ENCODE measurements at regions not wholly inside any gene's neighbourhood (a gene's known extent, or its start where the extent isn't known, plus 50 kb on each side); places are given as distances from the start of the nearest gene placed in this dataset.

DNA sequence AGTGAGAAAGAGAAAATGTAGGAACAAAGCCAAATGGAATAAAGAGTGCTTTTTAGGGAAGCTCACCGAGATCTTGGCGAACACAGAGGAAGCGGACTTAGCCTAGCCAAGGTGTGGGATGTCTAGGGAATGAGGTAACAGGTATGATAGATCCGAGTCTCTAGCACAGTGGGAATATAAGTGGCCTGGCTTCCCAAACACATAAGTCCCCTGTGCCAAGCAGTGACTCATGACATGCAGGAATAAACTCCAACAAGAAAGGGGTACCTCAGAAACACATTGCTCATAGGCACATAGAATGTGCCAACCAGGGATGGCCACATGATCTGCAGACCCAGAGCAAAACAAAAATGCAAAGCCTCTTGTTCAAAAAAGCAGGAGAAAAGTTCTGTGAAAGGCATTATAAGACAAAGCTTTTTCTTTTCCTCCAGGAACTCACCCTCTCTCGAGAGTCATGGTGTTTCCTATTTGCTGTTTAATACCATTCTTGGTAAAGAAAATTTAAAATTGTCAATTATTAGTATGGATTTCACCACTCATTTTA is 542.5 kb downstream of the GATA3 start:
- Histone ChIP-seq H3K4me1 (ENCODE audit: control insufficient read depth in 1 of 2, insufficient read depth in 2 of 2, low read length in 2 of 2) (no peaks in the 10 kb centered on the region), H3K4me3 (replicated peaks in 1 of 2; ENCODE audit: low read depth in 1 of 2, low read length in 2 of 2) (no peak overlapping the region), H4K20me1 (ENCODE audit: insufficient read depth) (no peaks in the 10 kb centered on the region), H3K79me2 (ENCODE audit: insufficient read depth, low read length) (no peaks in the 10 kb centered on the region), H3K27ac (ENCODE audit: low read depth, low read length) (no peak overlapping the region), H3K9me2 (ENCODE audit: insufficient read depth) (no peaks in the 10 kb centered on the region), H2AFZ (ENCODE audit: low read depth, low read length, poor library complexity, severe bottlenecking) (no peak overlapping the region), H3K4me2 (ENCODE audit: low read length) (no peak overlapping the region), H3K36me3 (ENCODE audit: control insufficient read depth in 1 of 2, insufficient read depth in 2 of 2, low read length in 2 of 2) (no peaks in the 10 kb centered on the region), H3K9ac (ENCODE audit: low read length) (no peak overlapping the region), H3K27me3 (ENCODE audit: insufficient read depth, low read length) (no peaks in the 10 kb centered on the region), H3K9me3 (ENCODE audit: control insufficient read depth in 1 of 2, insufficient read depth in 1 of 2, low read depth in 1 of 2, low read length in 2 of 2) (peaks cover 6 to 19% of the 10 kb centered on the region in 2 experiments; a peak in 2 of 4 replicates)
- CTCF ChIA-PET = interaction anchor here (0.6 kb wide), 1 partner anchor 144 kb away, joined by 3 read pairs; no protein-coding TSS in a partner anchor
- POLR2A ChIA-PET = no interaction called here
- no peak for ATAC-seq
- BruUV-seq (replicated peaks) = no TSS peak
- intact Hi-C loops (cut with micrococcal nuclease) = no loop called here
- RAD21 ChIA-PET (ENCODE audit: low non-redundant PET in 1 of 2, low total read pairs in 2 of 2, uncharacterized antibody in 2 of 2, unreplicated experiment in 2 of 2) = no interaction called here
- no peak for TF ChIP-seq SP1 (IDR thresholded peaks at IDR 0.05; ENCODE audit: low read depth)
- no peak for TF ChIP-seq CBX3 (IDR thresholded peaks at IDR 0.05; ENCODE audit: low read depth)
- DNase-seq (ENCODE audit: low read depth, low spot score) = no peak

DNA sequence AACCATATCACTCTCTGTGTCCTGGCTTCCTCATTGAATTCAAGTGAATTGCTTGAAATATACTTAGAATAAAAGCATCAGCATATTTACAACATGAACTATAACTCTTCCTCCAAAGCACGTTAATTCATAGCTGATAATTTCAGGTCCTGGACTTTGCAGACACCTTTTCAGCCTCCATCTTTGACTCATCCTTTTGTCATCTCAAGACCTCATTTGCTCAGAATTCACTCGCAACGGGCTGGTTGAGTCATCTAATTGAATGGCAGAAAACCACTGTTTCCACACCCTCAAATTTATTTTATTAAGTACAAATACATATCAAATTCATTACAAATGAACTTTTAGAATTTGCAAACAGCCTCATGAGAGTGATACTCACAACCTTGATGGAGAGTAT is 545.7 kb downstream of the GATA3 start:
- ChIA-PET RAD21 (ENCODE audit: low non-redundant PET in 1 of 2, low total read pairs in 2 of 2, uncharacterized antibody in 2 of 2, unreplicated experiment in 2 of 2) (no interaction called here), POLR2A (no interaction called here), CTCF (no interaction called here)
- ATAC-seq (no peak), DNase-seq (ENCODE audit: low read depth, low spot score) (no peak)
- intact Hi-C loops (cut with micrococcal nuclease) = no loop called here
- TF ChIP-seq RAD21 (IDR thresholded peaks at IDR 0.05; ENCODE audit: low read depth) (no peak), REST (IDR thresholded peaks at IDR 0.05; ENCODE audit: low read depth) (no peak), TCF7L2 (IDR thresholded peaks at IDR 0.05; ENCODE audit: borderline replicate concordance, extremely low read depth, insufficient read depth, insufficient read length) (no peak), CTCF (IDR thresholded peaks at IDR 0.05 in 2 of 3, conservative IDR thresholded peaks at IDR 0.05 in 1 of 3; ENCODE audit: borderline replicate concordance in 1 of 3, insufficient read depth in 1 of 3, low read depth in 2 of 3, low read length in 2 of 3) (no peak), FOSL1 (IDR thresholded peaks at IDR 0.05; ENCODE audit: low read depth) (no peak), ZBTB33 (IDR thresholded peaks at IDR 0.05; ENCODE audit: extremely low read depth, insufficient replicate concordance, low read length) (no peak), JUND (IDR thresholded peaks at IDR 0.05) (no peak), EGR1 (IDR thresholded peaks at IDR 0.05; ENCODE audit: low read depth) (no peak)
- TF ChIP-seq, protein P1, sequence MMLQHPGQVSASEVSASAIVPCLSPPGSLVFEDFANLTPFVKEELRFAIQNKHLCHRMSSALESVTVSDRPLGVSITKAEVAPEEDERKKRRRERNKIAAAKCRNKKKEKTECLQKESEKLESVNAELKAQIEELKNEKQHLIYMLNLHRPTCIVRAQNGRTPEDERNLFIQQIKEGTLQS (IDR thresholded peaks at IDR 0.05) = no peak
- Histone ChIP-seq H3K36me3 (ENCODE audit: control insufficient read depth in 1 of 2, insufficient read depth in 2 of 2, low read length in 2 of 2) (no peaks in the 10 kb centered on the region), H2AFZ (ENCODE audit: low read depth, low read length, poor library complexity, severe bottlenecking) (no peak overlapping the region), H3K79me2 (ENCODE audit: insufficient read depth, low read length) (no peaks in the 10 kb centered on the region), H3K27me3 (ENCODE audit: insufficient read depth, low read length) (no peaks in the 10 kb centered on the region), H3K9me2 (ENCODE audit: insufficient read depth) (no peaks in the 10 kb centered on the region), H4K20me1 (ENCODE audit: insufficient read depth) (no peaks in the 10 kb centered on the region), H3K4me1 (ENCODE audit: control insufficient read depth in 1 of 2, insufficient read depth in 2 of 2, low read length in 2 of 2) (no peaks in the 10 kb centered on the region), H3K27ac (ENCODE audit: low read depth, low read length) (no peak overlapping the region), H3K9ac (ENCODE audit: low read length) (no peak overlapping the region), H3K4me3 (replicated peaks in 1 of 2; ENCODE audit: low read depth in 1 of 2, low read length in 2 of 2) (no peak overlapping the region), H3K9me3 (ENCODE audit: control insufficient read depth in 1 of 2, insufficient read depth in 1 of 2, low read depth in 1 of 2, low read length in 2 of 2) (peaks cover 0 to 12% of the 10 kb centered on the region in 2 experiments; a peak in 2 of 4 replicates), H3K4me2 (ENCODE audit: low read length) (no peak overlapping the region)
- no TSS peak for BruUV-seq (replicated peaks)

All from HCT116 (cell line).